HG03565 (cell line): ENCODE measurements at regions not wholly inside any gene's neighbourhood (a gene's known extent, or its start where the extent isn't known, plus 50 kb on each side); places are given as distances from the start of the nearest gene placed in this dataset.

Source experiments
- ATAC-seq: cut with Tn5 transposase; IDR thresholded peaks from one replicate; pipeline ENCODE4 v1.9.1; 2021; ENCODE audit warnings: mild to moderate bottlenecking, moderate library complexity; ENCODE audit not compliant: unreplicated experiment

DNA sequence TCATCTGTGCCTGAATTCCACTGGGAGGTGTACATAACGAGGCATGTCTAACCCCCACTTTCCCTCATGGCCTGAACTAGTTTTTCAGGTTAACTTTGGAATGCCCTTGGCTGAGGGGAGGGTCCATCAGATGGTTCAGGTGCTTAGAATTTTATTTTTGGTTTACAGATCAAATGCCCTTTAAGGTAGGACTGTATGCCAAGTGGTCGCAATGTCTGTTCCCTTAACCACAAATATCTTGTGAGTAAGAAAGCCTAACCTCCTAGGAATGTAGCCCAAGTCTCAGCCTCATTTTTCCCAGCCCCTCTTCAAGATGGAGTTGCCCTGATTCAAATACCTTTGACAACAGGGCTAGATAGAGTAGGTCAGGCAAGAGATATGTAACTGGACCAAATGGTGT, 78.4 kb downstream of the RNASET2 start:
- ATAC-seq = no peak

GRCh38 chr6:166877349-166877748, 79.0 kb downstream of the RNASET2 start:
- no peak for ATAC-seq

GRCh38 chr6:166872531-166873009, 83.8 kb downstream of the RNASET2 start:
- no peak for ATAC-seq

GRCh38 chr6:166870602-166871208, 85.6 kb downstream of the RNASET2 start:
- no peak for ATAC-seq

DNA sequence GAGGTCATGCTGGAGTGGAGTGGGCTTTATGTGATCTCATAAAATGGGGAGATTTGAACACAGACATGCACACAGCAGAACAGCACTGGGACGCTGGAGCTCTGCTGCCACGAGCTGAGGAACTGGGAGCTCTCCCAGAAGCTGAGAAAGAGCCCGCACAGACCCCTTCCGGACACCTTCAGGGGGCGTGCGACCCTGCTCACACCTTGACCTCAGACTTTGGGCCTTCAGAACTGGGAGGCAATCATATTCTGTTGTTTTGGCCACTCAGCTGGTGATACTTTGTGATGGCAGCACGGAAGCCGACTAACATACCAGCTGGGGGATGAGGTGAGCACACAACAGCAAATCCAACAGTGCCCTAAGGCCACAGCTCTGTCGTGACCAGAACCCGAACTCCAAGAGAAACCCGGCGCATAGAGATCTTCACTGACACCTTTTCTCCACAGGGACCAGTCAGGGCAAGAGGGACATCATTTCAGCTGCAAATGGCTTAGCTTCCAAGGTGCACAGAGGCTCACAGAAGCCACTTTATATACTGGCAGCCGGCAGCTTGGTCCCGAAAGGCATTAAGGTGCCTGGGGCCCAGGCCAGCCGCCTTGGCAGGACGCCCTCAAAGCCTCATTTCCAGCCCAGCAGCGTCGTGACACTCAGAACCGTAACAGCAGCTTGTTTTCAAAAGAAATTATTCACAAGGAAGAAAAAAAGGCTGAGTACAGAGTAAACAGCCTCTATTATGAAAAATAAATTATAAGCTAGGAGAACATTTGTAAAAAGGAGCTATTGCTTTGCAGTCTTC, 89.3 kb downstream of the RNASET2 start:
- ATAC-seq = no peak

DNA sequence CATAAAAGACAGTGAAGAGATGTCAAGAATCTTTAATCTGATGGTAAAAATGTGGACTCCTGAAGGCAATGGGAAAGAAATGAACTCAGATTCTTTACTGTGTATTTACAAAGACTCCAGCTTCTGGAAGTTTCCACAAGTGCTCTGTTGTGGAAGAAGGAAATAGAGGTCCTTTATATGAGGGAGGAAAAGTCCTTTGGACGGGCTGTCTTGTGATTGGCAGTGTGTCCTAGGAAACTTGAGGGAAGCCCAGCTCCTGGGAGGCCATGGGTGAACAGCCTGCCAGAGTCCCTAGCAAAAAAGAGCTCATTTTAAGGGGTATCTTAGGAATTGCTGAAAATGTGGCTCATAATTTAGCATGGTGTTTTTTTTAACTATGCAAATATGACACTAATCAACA, 92.0 kb downstream of the RNASET2 start:
- no peak for ATAC-seq

DNA sequence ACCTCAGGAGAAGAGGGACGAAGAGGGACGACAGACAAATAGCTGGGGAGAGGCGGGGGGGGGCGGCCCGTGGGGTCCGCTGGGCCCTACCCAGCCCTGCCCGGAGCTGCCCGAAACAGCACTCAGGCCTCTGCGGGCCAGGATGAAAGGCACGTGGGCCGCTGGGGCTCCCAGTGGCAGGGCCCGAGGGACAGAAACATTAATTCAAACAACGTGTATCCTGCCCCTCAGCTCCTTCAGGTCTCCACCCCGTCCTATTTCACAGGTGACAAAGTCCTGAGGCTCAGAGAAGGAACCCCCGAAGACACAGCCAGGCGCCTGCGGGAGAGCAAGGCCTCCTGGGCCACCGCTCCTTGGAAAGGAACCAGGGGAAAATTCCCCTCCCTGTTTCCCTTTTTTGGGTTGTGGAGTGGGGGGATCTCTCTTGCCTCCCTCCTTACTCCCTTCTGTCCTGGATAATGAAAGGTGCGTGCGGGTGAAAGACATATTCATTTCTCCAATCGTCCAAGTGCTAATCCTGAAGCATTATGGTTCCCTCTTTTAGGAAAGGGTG, 93.3 kb downstream of the RNASET2 start:
- ATAC-seq = no peak

- no peak for ATAC-seq
These were observed 93.9 kb downstream of the RNASET2 start for GRCh38 chr6:166862287-166862977.

- ATAC-seq = no peak
These were observed 94.4 kb downstream of the RNASET2 start for GRCh38 chr6:166861961-166862286.

DNA sequence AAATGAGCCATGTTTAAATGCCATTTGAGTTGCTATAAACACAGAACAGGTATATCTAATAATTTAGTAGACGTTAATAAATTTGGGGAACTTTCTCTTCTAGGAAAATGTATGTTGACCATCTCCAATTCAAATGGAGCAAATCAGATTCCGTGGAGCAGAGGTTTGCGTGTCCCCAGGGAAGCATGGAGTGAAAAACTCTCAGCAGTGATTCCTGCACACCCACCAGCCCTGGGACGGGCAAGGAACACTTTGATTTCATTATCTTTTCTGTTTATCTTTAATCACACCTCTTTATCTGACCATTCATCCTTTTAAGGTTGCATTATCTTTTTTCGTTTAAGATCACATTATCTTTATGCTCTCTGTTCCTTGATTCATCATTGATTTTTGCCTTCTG, 95.0 kb downstream of the RNASET2 start:
- no peak for ATAC-seq

DNA sequence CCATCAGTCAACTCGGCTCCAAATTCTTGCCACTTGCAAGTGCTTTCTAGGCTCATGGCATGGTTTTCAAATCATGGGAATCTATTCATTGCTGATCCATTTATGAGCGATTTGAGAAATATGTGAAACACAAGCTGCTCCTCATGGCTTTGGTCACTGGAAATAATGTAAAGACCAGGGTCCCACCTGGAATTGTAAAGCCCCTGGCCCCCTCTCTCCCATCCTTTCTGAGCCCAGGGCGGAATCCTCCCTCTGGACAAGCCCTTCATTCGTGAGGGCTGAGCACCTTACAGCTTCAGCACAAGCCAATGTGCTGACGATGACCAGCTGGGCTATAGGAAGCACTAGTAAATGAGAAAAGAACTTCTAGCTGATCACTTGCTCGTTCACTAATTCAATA, 96.0 kb downstream of the RNASET2 start:
- no peak for ATAC-seq

GRCh38 chr6:166855416-166855815, 100.9 kb downstream of the RNASET2 start:
- ATAC-seq = no peak

DNA sequence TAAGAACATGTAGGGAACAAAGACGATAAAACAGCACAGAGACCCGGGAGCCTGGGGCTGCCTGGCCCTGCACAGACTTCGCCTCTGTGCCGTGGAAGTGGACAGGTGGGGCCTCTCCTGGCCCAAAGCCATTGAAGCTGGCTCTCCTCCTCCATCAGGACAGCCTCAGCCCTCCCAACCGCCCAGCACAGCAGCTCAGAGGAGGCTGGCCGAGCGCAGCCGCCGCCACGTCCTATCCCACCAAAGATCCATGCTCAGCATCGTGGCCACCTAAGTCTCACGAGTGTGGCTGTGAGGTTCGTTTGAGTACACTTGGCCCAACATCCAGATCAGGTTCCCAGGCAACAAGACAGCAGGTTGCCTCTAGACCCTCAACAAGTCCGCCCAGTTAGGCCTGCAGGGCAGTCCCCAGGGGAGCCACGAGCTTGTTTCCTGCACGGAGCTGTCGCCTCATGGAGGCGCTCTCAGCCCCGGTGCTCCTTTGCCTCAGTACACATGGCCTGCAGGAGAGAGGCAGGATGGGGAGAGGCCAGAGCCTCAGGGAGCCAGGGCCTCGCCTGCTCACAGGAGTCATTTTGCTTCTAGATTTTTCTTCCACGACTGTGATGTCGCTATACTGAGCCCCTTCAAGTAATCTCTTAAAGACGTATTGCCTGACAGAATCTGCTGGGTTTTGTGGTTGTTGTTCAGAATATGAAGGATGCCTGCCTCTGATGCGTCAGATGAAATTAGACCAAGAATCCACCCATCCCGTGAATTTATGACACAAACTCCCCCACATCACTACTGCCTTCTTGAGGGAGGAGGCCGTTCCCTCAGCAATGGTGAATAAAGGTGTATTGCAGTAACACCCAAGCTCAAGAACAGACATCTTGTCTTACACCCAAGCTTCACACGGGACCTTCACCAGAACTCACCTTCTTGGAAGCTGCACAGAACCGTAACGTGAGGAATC, 102.7 kb downstream of the RNASET2 start:
- no peak for ATAC-seq

GRCh38 chr6:166852451-166852975, 103.8 kb downstream of the RNASET2 start:
- ATAC-seq = no peak

- ATAC-seq = no peak
These were observed 104.4 kb downstream of the RNASET2 start for GRCh38 chr6:166851911-166852310.

DNA sequence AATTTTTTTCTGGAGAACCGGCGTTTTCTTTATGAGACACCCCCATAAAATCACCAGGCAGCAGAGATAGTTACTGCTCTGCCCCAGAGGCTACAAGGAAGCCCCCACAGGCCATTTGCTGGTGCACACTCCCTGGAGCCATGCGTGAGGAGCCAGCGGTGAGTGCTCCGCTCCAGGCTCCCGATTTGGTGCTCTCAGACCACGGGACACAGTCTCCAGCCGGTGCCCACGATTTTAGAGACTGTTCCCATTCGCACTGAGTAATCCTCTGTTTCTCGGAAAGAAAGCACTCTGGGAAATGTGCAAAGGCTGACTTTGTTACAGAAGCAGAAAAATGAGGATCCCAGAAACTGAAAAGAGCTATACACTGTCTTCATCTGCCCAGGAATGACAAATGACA, 104.9 kb downstream of the RNASET2 start:
- no peak for ATAC-seq

DNA sequence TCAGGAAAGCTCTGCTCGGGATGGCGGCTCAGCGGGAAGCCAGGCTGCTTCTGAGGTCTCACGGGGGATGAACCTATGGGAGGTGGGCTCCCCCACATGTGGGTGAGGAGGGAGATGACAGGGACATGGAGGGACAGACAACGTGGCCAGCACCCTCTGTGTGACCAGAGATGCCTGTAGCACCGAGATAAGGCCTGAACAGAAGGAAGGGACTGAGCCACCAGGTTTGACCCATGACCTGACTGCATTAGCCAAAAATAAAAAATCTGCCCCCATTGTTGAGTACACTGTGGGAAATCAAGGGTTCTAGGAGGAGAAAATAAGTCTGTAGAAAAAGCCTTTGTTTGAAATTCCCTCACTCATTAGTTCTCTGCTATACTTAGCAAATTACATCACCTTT, 105.7 kb downstream of the RNASET2 start:
- ATAC-seq = no peak

GRCh38 chr6:166849749-166850183, 106.6 kb downstream of the RNASET2 start:
- peak; percentile 45 for ATAC-seq

DNA sequence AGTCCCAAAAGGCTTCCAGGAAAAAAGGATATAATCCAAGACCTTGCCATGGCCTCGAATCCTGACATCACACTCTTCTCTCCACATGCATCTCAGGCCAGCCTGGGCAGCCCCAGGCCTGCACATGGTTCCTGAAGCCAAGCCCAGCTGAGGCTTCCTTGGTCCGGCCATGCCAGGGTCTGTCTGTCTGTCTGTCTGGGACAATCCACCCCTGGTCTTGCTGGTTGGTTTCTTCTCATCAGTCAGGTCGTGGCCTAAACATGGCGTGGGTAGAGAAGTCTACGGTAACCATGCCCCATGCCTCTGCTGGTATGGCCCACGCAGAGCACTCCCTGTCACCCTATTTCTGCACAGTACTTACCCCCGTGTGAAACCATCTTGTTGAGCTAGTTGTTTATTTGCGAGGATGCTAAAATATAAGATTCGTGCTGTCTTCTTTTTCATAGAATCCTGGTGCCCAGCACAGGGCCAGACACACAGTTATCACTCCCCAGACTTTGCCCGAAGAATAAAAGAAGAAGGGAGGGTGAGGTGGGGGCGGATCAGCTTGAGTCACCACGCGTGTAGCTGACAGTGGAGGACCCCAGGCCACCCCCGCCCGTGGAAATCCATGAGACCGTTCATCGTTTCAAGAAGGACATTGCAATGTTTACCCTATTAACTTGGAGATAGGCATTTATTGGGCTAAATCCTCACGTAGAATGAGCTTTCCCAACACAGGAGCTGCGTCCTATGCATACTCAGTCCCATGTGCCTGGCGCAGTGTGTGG, 107.2 kb downstream of the RNASET2 start:
- ATAC-seq = no peak
